Prostate gland (tissue), 2 donors: ENCODE measurements at regions not wholly inside any gene's neighbourhood (a gene's known extent, or its start where the extent isn't known, plus 50 kb on each side); places are given as distances from the start of the nearest gene placed in this dataset.

ENCODE experiments used
- DNase-seq: peaks from one replicate; pipeline ENCODE4 v3.0.0-alpha.2; 2019; ENCODE audit warnings: low spot score
- H3K27ac ChIP-seq, 2 donors: fragments of 200-600 bp; sonication (generic); 2 replicates each; pipeline ENCODE4 v1.5.1; 2017 to 2019
- H3K27me3 ChIP-seq: fragments of 200-600 bp; sonication (generic); replicated peaks from 2 replicates; pipeline ENCODE4 v1.5.1; 2019; ENCODE audit not compliant: insufficient read depth
- H3K36me3 ChIP-seq, 2 donors: fragments of 200-600 bp; sonication (generic); 1 replicate in 1 of 2; 2 replicates in 1 of 2; pipeline versions ENCODE4 v1.5.1 to v1.8.1; 2017 to 2019
- H3K4me1 ChIP-seq: fragments of 200-600 bp; sonication (generic); replicated peaks from 2 replicates; pipeline ENCODE4 v1.5.1; 2019
- H3K4me3 ChIP-seq, 2 donors: fragments of 200-600 bp; sonication (generic); 2 replicates each; pipeline ENCODE4 v1.5.1; 2017 to 2019
- H3K9me3 ChIP-seq: fragments of 200-600 bp; sonication (generic); 2 replicates; pipeline ENCODE4 v1.5.1; 2017
- POLR2A ChIP-seq: fragments of 450-650 bp; IDR thresholded peaks from one replicate; pipeline ENCODE4 v1.6.1; 2016; ENCODE audit warnings: antibody characterized with exemption, mild to moderate bottlenecking
- POLR2AphosphoS5 ChIP-seq: sonication (generic); formaldehyde crosslinking; IDR thresholded peaks from one replicate; pipeline ENCODE4 v1.6.1; 2017; ENCODE audit warnings: antibody characterized with exemption
- WGBS: methylation state at CpG from one replicate; pipeline ENCODE4 v1.1.5; 2018; 5-methylcytosine and 5-hydroxymethylcytosine counted together
- intact Hi-C: fragments of 100-400 bp; cut with DNase I; formaldehyde crosslinking; loops from one replicate; pipeline ENCODE4 v1.14.2; 2022
- TF ChIP-seq, protein P1 (sequence below), 4 experiments: fragments of 200-600 bp in 2 of 4; fragments of 450-650 bp in 2 of 4; sonication (generic) in 2 of 4; IDR thresholded peaks; 1 replicate in 3 of 4; 2 replicates in 1 of 4; pipeline ENCODE4 v1.5.1; 2016 to 2019; ENCODE audit warnings: antibody characterized with exemption in 4 of 4, mild to moderate bottlenecking in 2 of 4, moderate library complexity in 2 of 4

DNA sequence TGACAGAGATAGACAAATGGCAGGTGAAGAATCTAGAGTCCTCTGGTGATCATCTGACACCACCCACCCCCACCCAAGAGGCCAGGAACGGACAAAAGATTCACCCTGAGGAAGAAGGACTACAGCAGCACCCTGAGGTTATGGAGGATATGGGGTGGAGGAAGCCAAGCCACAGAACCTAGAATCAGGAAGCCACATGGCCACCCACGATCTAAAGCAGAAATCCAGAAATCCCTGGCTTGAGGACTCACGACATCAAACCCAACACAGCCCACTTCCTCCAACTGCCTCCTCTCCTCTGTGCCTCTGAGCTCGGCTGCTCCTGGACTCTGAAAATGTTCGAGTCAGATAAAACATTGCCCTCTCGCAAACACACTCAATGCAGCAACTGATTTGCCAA lies 364.3 kb downstream of the SHANK2 start:
- no peaks in the 10 kb centered on the region for H3K27me3 ChIP-seq
- H3K27ac ChIP-seq = no peak overlapping the region
- TF ChIP-seq, protein P1, sequence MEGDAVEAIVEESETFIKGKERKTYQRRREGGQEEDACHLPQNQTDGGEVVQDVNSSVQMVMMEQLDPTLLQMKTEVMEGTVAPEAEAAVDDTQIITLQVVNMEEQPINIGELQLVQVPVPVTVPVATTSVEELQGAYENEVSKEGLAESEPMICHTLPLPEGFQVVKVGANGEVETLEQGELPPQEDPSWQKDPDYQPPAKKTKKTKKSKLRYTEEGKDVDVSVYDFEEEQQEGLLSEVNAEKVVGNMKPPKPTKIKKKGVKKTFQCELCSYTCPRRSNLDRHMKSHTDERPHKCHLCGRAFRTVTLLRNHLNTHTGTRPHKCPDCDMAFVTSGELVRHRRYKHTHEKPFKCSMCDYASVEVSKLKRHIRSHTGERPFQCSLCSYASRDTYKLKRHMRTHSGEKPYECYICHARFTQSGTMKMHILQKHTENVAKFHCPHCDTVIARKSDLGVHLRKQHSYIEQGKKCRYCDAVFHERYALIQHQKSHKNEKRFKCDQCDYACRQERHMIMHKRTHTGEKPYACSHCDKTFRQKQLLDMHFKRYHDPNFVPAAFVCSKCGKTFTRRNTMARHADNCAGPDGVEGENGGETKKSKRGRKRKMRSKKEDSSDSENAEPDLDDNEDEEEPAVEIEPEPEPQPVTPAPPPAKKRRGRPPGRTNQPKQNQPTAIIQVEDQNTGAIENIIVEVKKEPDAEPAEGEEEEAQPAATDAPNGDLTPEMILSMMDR (IDR thresholded peaks at IDR 0.05) = no peak
- TF ChIP-seq POLR2AphosphoS5 = no peak
- no peak for TF ChIP-seq POLR2A
- H3K4me1 ChIP-seq = no peaks in the 10 kb centered on the region
- DNase-seq = no peak
- no peaks in the 10 kb centered on the region for H3K9me3 ChIP-seq
- WGBS = 79% methylated on average over 6 of the region's 6 CpGs
- no peak overlapping the region for H3K4me3 ChIP-seq
- intact Hi-C loops = no loop called here
- no peaks in the 10 kb centered on the region for H3K36me3 ChIP-seq

- intact Hi-C loops = no loop called here
- Histone ChIP-seq H3K9me3 (no peaks in the 10 kb centered on the region), H3K4me1 (no peaks in the 10 kb centered on the region), H3K36me3 (no peaks in the 10 kb centered on the region), H3K27ac (no peak overlapping the region), H3K27me3 (no peaks in the 10 kb centered on the region), H3K4me3 (no peak overlapping the region)
- DNase-seq = no peak
- WGBS = 95% methylated on average over 13 of the region's 13 CpGs
- TF ChIP-seq POLR2AphosphoS5 (no peak), POLR2A (no peak)
- TF ChIP-seq, protein P1 (IDR thresholded peaks at IDR 0.05) = no peak
These were observed 363.0 kb downstream of the SHANK2 start for GRCh38 chr11:70889411-70889810.

GRCh38 chr11:70891844-70892380 lies 360.5 kb downstream of the SHANK2 start:
- no peaks in the 10 kb centered on the region for H3K36me3 ChIP-seq
- H3K9me3 ChIP-seq = no peaks in the 10 kb centered on the region
- TF ChIP-seq POLR2AphosphoS5 = no peak
- no peak for TF ChIP-seq POLR2A
- TF ChIP-seq, protein P1 (IDR thresholded peaks at IDR 0.05) = no peak
- H3K27me3 ChIP-seq = no peaks in the 10 kb centered on the region
- 79% methylated on average over 9 of the region's 9 CpGs for WGBS
- intact Hi-C loops = no loop called here
- no peak overlapping the region for H3K27ac ChIP-seq
- no peak overlapping the region for H3K4me3 ChIP-seq
- H3K4me1 ChIP-seq = no peaks in the 10 kb centered on the region
- DNase-seq = no peak

GRCh38 chr11:70892889-70893288 lies 359.5 kb downstream of the SHANK2 start:
- H3K27me3 ChIP-seq = no peaks in the 10 kb centered on the region
- H3K4me1 ChIP-seq = no peaks in the 10 kb centered on the region
- intact Hi-C loops = no loop called here
- no peaks in the 10 kb centered on the region for H3K36me3 ChIP-seq
- WGBS = 78% methylated on average over 5 of the region's 5 CpGs
- TF ChIP-seq POLR2AphosphoS5 (no peak), POLR2A (no peak)
- TF ChIP-seq, protein P1 (IDR thresholded peaks at IDR 0.05) = no peak
- no peaks in the 10 kb centered on the region for H3K9me3 ChIP-seq
- H3K27ac ChIP-seq = no peak overlapping the region
- no peak for DNase-seq
- H3K4me3 ChIP-seq = no peak overlapping the region

DNA sequence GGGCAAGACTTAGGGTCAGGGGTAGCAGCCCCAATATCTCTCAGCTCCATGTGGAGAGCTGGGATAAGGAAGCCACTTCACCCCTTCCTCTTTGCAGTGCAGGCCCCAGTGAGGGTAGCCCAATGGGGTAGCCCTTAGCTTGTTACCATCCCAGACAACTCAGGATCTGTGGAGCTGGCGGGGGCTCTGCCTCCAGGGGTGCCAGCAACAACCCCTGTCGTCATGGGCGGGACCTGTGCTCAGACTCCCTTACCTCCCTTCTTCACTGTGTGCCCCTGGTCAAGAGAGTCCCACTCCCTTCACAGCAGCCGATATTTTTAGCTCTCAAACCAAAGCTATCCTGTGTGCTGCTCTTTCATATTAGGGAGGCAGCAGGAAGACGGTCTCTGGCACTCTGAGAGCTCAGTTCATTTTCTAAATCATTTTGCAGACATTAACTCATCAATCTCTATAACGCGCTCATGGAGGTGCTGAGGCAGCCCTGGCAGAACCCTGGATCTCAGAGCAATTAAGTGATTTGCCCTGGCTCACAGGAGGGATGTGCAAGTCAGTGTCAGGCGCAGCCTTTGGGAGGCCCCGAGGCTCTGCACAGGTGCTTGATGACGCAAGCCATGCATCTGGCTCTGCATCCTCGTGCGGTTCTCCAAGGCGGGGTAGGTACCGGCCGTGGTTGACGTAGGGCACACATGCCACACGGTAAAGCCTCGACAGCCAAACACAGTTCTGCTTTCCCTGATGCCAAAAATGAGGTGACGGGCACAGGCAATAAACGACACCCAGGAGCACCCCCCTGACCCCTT lies 357.6 kb downstream of the SHANK2 start:
- no peak for TF ChIP-seq POLR2AphosphoS5
- TF ChIP-seq, protein P1 (IDR thresholded peaks at IDR 0.05) = no peak
- TF ChIP-seq POLR2A = no peak
- WGBS = 89% methylated on average over 20 of the region's 20 CpGs
- DNase-seq = no peak
- Histone ChIP-seq H3K27ac (no peak overlapping the region), H3K9me3 (no peaks in the 10 kb centered on the region), H3K27me3 (no peaks in the 10 kb centered on the region), H3K36me3 (no peaks in the 10 kb centered on the region), H3K4me3 (no peak overlapping the region), H3K4me1 (no peaks in the 10 kb centered on the region)
- intact Hi-C loops = no loop called here
